IPS DF 6.9 (cell line): ENCODE measurements at regions not wholly inside any gene's neighbourhood (a gene's known extent, or its start where the extent isn't known, plus 50 kb on each side); places are given as distances from the start of the nearest gene placed in this dataset.

ENCODE experiments used
- DNase-seq: peaks from one replicate; pipeline ENCODE4 v3.0.0-alpha.2; 2013; ENCODE audit warnings: low read depth, low spot score
- H3K27ac ChIP-seq: one replicate; pipeline ENCODE4 v1.5.1; 2013; ENCODE audit warnings: low read length, control low read depth
- H3K27me3 ChIP-seq: 2 replicates; pipeline ENCODE4 v1.6.1; 2013; ENCODE audit warnings: mild to moderate bottlenecking, low read length; ENCODE audit not compliant: control insufficient read depth, insufficient read depth
- H3K36me3 ChIP-seq: 2 replicates; pipeline ENCODE4 v1.6.1; 2013; ENCODE audit warnings: low read length; ENCODE audit not compliant: control insufficient read depth, insufficient read depth
- H3K4me1 ChIP-seq: 2 replicates; pipeline ENCODE4 v1.6.1; 2013; ENCODE audit warnings: low read length; ENCODE audit not compliant: control insufficient read depth, insufficient read depth
- H3K4me3 ChIP-seq: 2 replicates; pipeline ENCODE4 v1.5.1; 2013; ENCODE audit warnings: mild to moderate bottlenecking, low read length
- H3K9me3 ChIP-seq: 2 replicates; pipeline ENCODE4 v1.6.1; 2013; ENCODE audit warnings: low read length, inconsistent platforms; ENCODE audit not compliant: control insufficient read depth, insufficient read depth
- WGBS: extraction: QIAGEN DNeasy Blood & Tissue Kit; methylation state at CpG from one replicate; pipeline ENCODE4 v1.1.7; 2013; ENCODE audit warnings: mixed read lengths, missing lambda C conversion rate; ENCODE audit not compliant: insufficient read length, insufficient coverage; 5-methylcytosine and 5-hydroxymethylcytosine counted together

DNA sequence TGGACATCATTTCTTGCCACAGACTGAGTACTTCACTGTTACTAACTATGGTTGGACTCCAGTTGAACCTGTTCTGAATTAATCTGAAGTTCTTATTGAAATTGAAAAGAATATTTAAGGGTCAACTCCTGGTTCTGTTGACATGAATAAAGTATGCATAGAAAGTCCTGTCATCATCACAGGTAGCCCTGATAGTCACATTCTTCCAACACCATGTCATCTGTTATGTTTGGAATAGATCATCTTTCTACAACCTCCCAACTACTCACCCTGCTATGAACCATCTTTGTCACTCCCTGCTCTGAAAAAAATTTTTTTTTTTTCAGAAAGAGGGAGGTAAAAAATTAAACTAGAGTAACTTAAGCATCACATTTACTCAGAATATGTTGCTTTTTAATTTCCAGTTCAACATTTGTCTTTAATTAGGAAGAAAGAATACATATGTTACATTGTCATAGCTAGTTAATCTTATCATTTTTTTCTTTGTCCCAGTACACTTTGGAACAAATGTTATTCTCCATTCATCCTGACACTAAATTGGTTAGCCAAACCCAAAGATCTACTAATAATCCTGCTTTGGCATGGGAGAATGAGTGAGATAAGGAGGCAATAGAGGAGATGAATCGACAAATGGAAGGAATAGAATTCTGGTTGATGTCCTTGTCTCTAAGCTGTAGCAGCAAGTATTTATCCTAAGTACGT lies 775.1 kb upstream of the NRSN1 start:
- no peak overlapping the region for H3K4me3 ChIP-seq
- no CpG with 5 or more reads among the region's 2 CpGs for WGBS
- no peaks in the 10 kb centered on the region for H3K9me3 ChIP-seq
- no peak overlapping the region for H3K27ac ChIP-seq
- no peaks in the 10 kb centered on the region for H3K27me3 ChIP-seq
- DNase-seq, result no peak
- no peaks in the 10 kb centered on the region for H3K36me3 ChIP-seq
- no peaks in the 10 kb centered on the region for H3K4me1 ChIP-seq

- no peaks in the 10 kb centered on the region for H3K36me3 ChIP-seq
- H3K4me3 ChIP-seq, result no peak overlapping the region
- H3K27me3 ChIP-seq, result no peaks in the 10 kb centered on the region
- no peaks in the 10 kb centered on the region for H3K9me3 ChIP-seq
- no peak for DNase-seq
- H3K4me1 ChIP-seq, result no peaks in the 10 kb centered on the region
- H3K27ac ChIP-seq, result no peak overlapping the region
These were observed 772.0 kb upstream of the NRSN1 start for GRCh38 chr6:23354004-23354403.

DNA sequence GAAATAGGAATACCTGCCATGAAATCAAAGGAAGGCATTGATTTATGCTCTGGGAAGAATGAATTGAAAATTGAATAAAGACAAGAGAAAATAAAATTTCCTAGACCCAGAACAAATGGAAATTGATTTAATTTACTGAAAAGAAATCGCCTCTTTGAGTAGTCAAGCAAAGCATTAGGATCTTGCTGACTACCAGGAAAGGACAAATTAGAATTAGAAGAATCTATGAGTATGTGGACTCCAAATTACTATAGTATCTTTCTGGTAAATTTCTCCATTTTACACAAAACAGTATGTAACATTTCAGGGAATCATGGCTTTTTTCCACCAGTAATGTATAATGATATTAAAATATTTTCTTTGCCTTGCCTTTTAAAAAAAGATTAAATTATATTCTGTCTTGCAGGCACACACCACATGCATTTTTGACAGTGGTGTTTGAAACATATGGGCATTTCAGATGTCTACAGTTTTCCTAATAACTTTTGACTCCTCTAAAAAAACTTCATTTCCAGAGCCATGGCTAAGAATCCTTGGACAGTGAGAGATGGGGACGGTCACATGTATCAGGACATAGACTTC lies 768.7 kb upstream of the NRSN1 start:
- no CpG with 5 or more reads among the region's 2 CpGs for WGBS
- no peaks in the 10 kb centered on the region for H3K9me3 ChIP-seq
- H3K4me3 ChIP-seq, result no peak overlapping the region
- H3K4me1 ChIP-seq, result no peaks in the 10 kb centered on the region
- H3K27me3 ChIP-seq, result no peaks in the 10 kb centered on the region
- no peak overlapping the region for H3K27ac ChIP-seq
- H3K36me3 ChIP-seq, result no peaks in the 10 kb centered on the region
- DNase-seq, result no peak

DNA sequence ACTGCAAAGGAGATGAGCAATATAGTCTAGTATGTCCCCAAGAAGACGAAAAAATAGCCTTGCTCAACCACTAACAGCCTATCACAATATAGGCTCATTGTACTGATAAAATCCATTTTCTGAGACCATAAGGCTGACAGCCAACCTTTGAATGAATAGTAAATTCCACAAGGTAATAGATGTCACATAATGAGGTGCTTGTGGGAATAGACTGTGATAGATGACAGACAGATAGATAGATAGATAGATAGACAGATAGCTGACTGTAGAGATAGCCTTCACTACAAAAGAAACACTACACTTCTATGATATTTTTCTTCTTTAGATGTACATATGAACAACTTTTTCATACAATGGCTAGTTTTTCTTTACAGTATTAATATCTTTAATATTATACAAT lies 760.3 kb upstream of the NRSN1 start:
- H3K27ac ChIP-seq, result no peak overlapping the region
- WGBS, result no CpG with 5 or more reads among the region's 1 CpG
- H3K4me1 ChIP-seq, result no peaks in the 10 kb centered on the region
- H3K4me3 ChIP-seq, result no peak overlapping the region
- DNase-seq, result no peak
- no peaks in the 10 kb centered on the region for H3K9me3 ChIP-seq
- H3K36me3 ChIP-seq, result no peaks in the 10 kb centered on the region
- H3K27me3 ChIP-seq, result no peaks in the 10 kb centered on the region

DNA sequence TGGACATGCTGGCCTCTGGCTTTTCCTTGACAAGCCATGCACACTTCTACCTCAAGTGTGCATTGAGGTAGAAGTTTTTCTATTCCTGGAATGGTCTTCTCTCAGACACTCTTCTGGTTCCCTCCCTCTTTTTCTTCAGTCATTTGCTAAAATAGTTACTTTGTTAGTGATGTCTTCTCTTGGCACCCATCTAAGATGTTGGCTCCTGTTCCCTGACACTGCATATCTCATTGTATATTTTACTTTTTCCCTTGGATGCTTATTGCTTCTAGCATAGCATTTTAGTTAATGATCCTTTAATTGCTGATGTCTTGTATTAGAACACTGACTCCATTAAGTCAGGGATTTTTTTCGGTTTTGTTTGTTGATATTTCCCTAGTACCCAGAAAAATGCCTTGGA lies 758.7 kb upstream of the NRSN1 start:
- Histone ChIP-seq H3K36me3 (no peaks in the 10 kb centered on the region), H3K27me3 (no peaks in the 10 kb centered on the region), H3K4me1 (no peaks in the 10 kb centered on the region), H3K4me3 (no peak overlapping the region), H3K27ac (no peak overlapping the region), H3K9me3 (no peaks in the 10 kb centered on the region)
- no peak for DNase-seq
- WGBS, result no CpG with 5 or more reads among the region's 1 CpG

- WGBS, result no CpG with 5 or more reads among the region's 1 CpG
- no peak for DNase-seq
- Histone ChIP-seq H3K36me3 (no peaks in the 10 kb centered on the region), H3K27me3 (no peaks in the 10 kb centered on the region), H3K4me1 (no peaks in the 10 kb centered on the region), H3K9me3 (no peaks in the 10 kb centered on the region), H3K4me3 (no peak overlapping the region), H3K27ac (no peak overlapping the region)
These were observed 757.5 kb upstream of the NRSN1 start for GRCh38 chr6:23368557-23368956.

- WGBS, result no CpG with 5 or more reads among the region's 4 CpGs
- Histone ChIP-seq H3K4me3 (no peak overlapping the region), H3K9me3 (no peaks in the 10 kb centered on the region), H3K4me1 (no peaks in the 10 kb centered on the region), H3K27ac (no peak overlapping the region), H3K27me3 (no peaks in the 10 kb centered on the region), H3K36me3 (no peaks in the 10 kb centered on the region)
- no peak for DNase-seq
These were observed 756.0 kb upstream of the NRSN1 start for GRCh38 chr6:23370051-23370450.

DNA sequence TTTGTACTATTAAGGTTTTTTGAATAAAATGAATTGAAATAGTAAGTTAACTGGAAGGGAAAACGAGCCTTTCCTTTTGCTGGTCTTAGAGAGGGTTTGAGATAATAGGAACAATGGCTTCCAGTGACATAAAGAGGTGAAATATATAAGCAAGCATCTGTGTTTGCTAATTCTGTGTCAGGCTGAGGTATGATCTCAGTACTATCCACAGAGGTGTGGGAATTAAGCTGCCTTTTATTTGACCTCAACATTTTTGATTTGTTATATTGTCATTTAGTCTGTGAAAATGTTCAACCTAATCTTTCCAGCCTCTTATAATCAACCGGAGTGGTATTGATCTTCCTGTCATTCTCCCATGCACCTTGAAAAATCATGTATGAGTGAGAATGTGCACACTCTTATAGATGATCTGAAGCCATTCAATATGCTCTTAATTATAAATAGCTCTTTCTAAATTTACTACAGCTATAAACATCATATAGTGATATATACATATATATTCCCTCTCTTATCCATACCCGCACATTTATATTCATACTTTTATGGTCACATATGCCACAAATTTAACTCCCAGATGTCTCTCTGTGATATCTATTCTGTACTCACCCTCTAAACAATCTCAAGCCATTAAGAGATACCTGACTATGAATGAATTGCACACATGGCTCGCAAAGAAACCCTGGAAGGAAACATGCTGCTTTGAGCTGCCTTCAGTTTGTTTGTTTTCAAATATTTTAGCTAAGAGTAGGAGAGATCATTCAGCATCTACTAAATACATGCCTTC lies 754.7 kb upstream of the NRSN1 start:
- Histone ChIP-seq H3K36me3 (no peaks in the 10 kb centered on the region), H3K9me3 (no peaks in the 10 kb centered on the region), H3K4me1 (no peaks in the 10 kb centered on the region), H3K27me3 (no peaks in the 10 kb centered on the region), H3K4me3 (no peak overlapping the region), H3K27ac (no peak overlapping the region)
- DNase-seq, result no peak
- WGBS, result 100% methylated on average over 2 of the region's 4 CpGs

- Histone ChIP-seq H3K4me3 (no peak overlapping the region), H3K4me1 (no peaks in the 10 kb centered on the region), H3K27ac (no peak overlapping the region), H3K36me3 (no peaks in the 10 kb centered on the region), H3K27me3 (no peaks in the 10 kb centered on the region), H3K9me3 (no peaks in the 10 kb centered on the region)
- no peak for DNase-seq
These were observed 748.2 kb upstream of the NRSN1 start for GRCh38 chr6:23377830-23378229.

DNA sequence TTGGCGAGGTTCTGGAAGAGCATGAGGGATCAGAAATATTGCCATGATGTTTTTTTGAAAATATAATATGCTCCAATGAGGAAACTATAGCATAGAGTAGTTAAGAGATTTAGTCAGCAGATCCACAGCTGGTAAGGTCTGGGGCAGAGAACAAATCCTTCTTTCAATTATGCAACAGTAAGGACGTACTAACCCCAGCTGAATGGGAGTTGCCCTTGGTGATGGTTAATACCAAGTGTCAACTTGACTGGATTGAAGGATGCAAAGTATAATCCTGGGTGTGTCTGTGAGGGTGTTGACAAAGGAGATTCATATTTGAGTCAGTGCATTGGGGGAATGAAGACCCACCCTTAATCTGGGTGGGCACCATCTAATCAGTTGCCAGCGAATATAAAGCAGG lies 745.5 kb upstream of the NRSN1 start:
- no CpG with 5 or more reads among the region's 3 CpGs for WGBS
- no peak overlapping the region for H3K4me3 ChIP-seq
- no peak for DNase-seq
- H3K9me3 ChIP-seq, result no peaks in the 10 kb centered on the region
- no peaks in the 10 kb centered on the region for H3K4me1 ChIP-seq
- H3K36me3 ChIP-seq, result no peaks in the 10 kb centered on the region
- H3K27me3 ChIP-seq, result no peaks in the 10 kb centered on the region
- no peak overlapping the region for H3K27ac ChIP-seq
